Thyroid gland (tissue), 4 donors: ENCODE measurements at regions not wholly inside any gene's neighbourhood (a gene's known extent, or its start where the extent isn't known, plus 50 kb on each side); places are given as distances from the start of the nearest gene placed in this dataset.

Experiments used
- DNase-seq, 2 donors: peaks; one replicate each; pipeline ENCODE4 v3.0.0-alpha.2; 2019
- H3K27ac ChIP-seq, 3 donors: fragments of 200-600 bp; sonication (generic); 1 replicate in 2 of 3; 2 replicates in 1 of 3; pipeline ENCODE4 v1.5.1; 2016 to 2019; ENCODE audit warnings: mild to moderate bottlenecking in 1 of 3, moderate library complexity in 1 of 3
- H3K27me3 ChIP-seq: fragments of 200-600 bp; sonication (generic); one replicate; pipeline ENCODE4 v1.5.1; 2019
- H3K36me3 ChIP-seq, 2 donors: fragments of 200-600 bp; sonication (generic); one replicate each; pipeline ENCODE4 v1.5.1; 2016 to 2019
- H3K4me1 ChIP-seq, 2 donors: fragments of 200-600 bp; sonication (generic); one replicate each; pipeline ENCODE4 v1.5.1; 2017 to 2019
- H3K4me3 ChIP-seq, 3 donors: fragments of 200-600 bp; sonication (generic); replicated peaks in 1 of 3; 1 replicate in 2 of 3; 2 replicates in 1 of 3; pipeline ENCODE4 v1.5.1; 2016; ENCODE audit warnings: mild to moderate bottlenecking in 1 of 3
- H3K9me3 ChIP-seq: fragments of 200-600 bp; sonication (generic); one replicate; pipeline ENCODE4 v1.5.1; 2017
- CTCF ChIP-seq, 6 experiments: fragments of 200-600 bp in 3 of 6; fragments of 450-650 bp in 3 of 6; sonication (generic) in 3 of 6; IDR thresholded peaks; one replicate each; pipeline ENCODE4 v1.5.1; 2016 to 2019; ENCODE audit warnings: antibody characterized with exemption in 6 of 6, mild to moderate bottlenecking in 2 of 6, inconsistent platforms in 1 of 6, moderate library complexity in 1 of 6
- POLR2A ChIP-seq, 2 donors: fragments of 450-650 bp; IDR thresholded peaks; one replicate each; pipeline ENCODE4 v1.6.1; 2017; ENCODE audit warnings: antibody characterized with exemption in 2 of 2, mild to moderate bottlenecking in 2 of 2, moderate library complexity in 1 of 2
- WGBS, 2 donors: methylation state at CpG; one replicate each; pipeline ENCODE4 v1.1.5; 2017; 5-methylcytosine and 5-hydroxymethylcytosine counted together
- intact Hi-C: fragments of 100-400 bp; cut with DNase I; formaldehyde crosslinking; loops from one replicate; pipeline ENCODE4 v1.15.1; 2023

- no peak for DNase-seq
- TF ChIP-seq POLR2A (IDR thresholded peaks at IDR 0.05): no peak
- TF ChIP-seq CTCF (IDR thresholded peaks at IDR 0.05): no peak
- H3K4me1 ChIP-seq: no peaks in the 10 kb centered on the region
- intact Hi-C loops: no loop called here
- 62 to 75% methylated on average over 2 of the region's 2 CpGs for WGBS, 2 donors
- no peaks in the 10 kb centered on the region for H3K36me3 ChIP-seq
- no peaks in the 10 kb centered on the region for H3K9me3 ChIP-seq
- H3K4me3 ChIP-seq: no peak overlapping the region
- no peaks in the 10 kb centered on the region for H3K27me3 ChIP-seq
- H3K27ac ChIP-seq: no peak overlapping the region
These were observed 552.9 kb downstream of the ARL4A start for GRCh38 chr7:13240349-13240748.

- no peak overlapping the region for H3K27ac ChIP-seq
- DNase-seq: no peak
- H3K36me3 ChIP-seq: no peaks in the 10 kb centered on the region
- 89 to 93% methylated on average over 1 of the region's 1 CpG for WGBS, 2 donors
- H3K4me3 ChIP-seq: no peak overlapping the region
- H3K27me3 ChIP-seq: no peaks in the 10 kb centered on the region
- H3K4me1 ChIP-seq: no peaks in the 10 kb centered on the region
- no peaks in the 10 kb centered on the region for H3K9me3 ChIP-seq
- TF ChIP-seq CTCF (IDR thresholded peaks at IDR 0.05): no peak
- no peak for TF ChIP-seq POLR2A (IDR thresholded peaks at IDR 0.05)
- intact Hi-C loops: no loop called here
These were observed 554.0 kb downstream of the ARL4A start for GRCh38 chr7:13241416-13241815.

- Histone ChIP-seq H3K36me3 (no peaks in the 10 kb centered on the region), H3K4me1 (no peaks in the 10 kb centered on the region), H3K4me3 (no peak overlapping the region), H3K27ac (no peak overlapping the region), H3K27me3 (no peaks in the 10 kb centered on the region), H3K9me3 (no peaks in the 10 kb centered on the region)
- TF ChIP-seq POLR2A (IDR thresholded peaks at IDR 0.05) (no peak), CTCF (IDR thresholded peaks at IDR 0.05) (no peak)
- intact Hi-C loops: no loop called here
- DNase-seq: no peak
- WGBS, 2 donors: 54 to 61% methylated on average over 6 of the region's 6 CpGs
These were observed 570.2 kb downstream of the ARL4A start for GRCh38 chr7:13257661-13258060.

GRCh38 chr7:13258386-13258785, 571.0 kb downstream of the ARL4A start:
- TF ChIP-seq CTCF (IDR thresholded peaks at IDR 0.05) (no peak), POLR2A (IDR thresholded peaks at IDR 0.05) (no peak)
- no peaks in the 10 kb centered on the region for H3K4me1 ChIP-seq
- no peak for DNase-seq
- H3K27ac ChIP-seq: no peak overlapping the region
- no peaks in the 10 kb centered on the region for H3K9me3 ChIP-seq
- no peak overlapping the region for H3K4me3 ChIP-seq
- 95 to 97% methylated on average over 2 of the region's 2 CpGs for WGBS, 2 donors
- no peaks in the 10 kb centered on the region for H3K36me3 ChIP-seq
- intact Hi-C loops: no loop called here
- no peaks in the 10 kb centered on the region for H3K27me3 ChIP-seq

- DNase-seq: no peak
- no peak for TF ChIP-seq POLR2A (IDR thresholded peaks at IDR 0.05)
- no peak for TF ChIP-seq CTCF (IDR thresholded peaks at IDR 0.05)
- Histone ChIP-seq H3K27me3 (no peaks in the 10 kb centered on the region), H3K27ac (no peak overlapping the region), H3K4me1 (no peaks in the 10 kb centered on the region), H3K36me3 (no peaks in the 10 kb centered on the region), H3K9me3 (no peaks in the 10 kb centered on the region), H3K4me3 (no peak overlapping the region)
- intact Hi-C loops: loop anchor here (5.0 to 10.0 kb wide), 2 partner anchors 623 to 725 kb away; no protein-coding TSS in a partner anchor
These were observed 572.5 kb downstream of the ARL4A start for GRCh38 chr7:13259930-13260329.
